ENCODE measurements at regions not wholly inside any gene's neighbourhood (a gene's known extent, or its start where the extent isn't known, plus 50 kb on each side); places are given as distances from the start of the nearest gene placed in this dataset.

GRCh38 chr21:28752131-28752530 lies 240.5 kb downstream of the LTN1 start:
- no peak for DNase-seq
- Histone ChIP-seq H3K27me3 (ENCODE audit: control insufficient read depth in 2 of 2, insufficient read depth in 2 of 2, low read length in 2 of 2) (no peaks in the 10 kb centered on the region), H3K4me1 (ENCODE audit: control insufficient read depth in 2 of 2, insufficient read depth in 2 of 2, low read length in 2 of 2) (no peaks in the 10 kb centered on the region), H3K4me3 (ENCODE audit: low read length) (no peak overlapping the region), H3K27ac (ENCODE audit: low read depth, low read length) (no peak overlapping the region), H3K36me3 (ENCODE audit: control insufficient read depth in 2 of 3, insufficient read depth in 3 of 3, low read length in 3 of 3) (no peaks in the 10 kb centered on the region), H3K9me3 (ENCODE audit: control insufficient read depth in 2 of 3, low read length in 3 of 3) (no peaks in the 10 kb centered on the region)
- intact Hi-C loops (cut with micrococcal nuclease) = no loop called here
- Mint-ChIP-seq H3K9me3 (no peaks in the 10 kb centered on the region), H3K27ac (no peak overlapping the region), H3K4me1 (peaks cover 0 to 2% (median 0%) of the 10 kb centered on the region in 7 donors), H3K4me3 (no peak overlapping the region), H3K27me3 (no peaks in the 10 kb centered on the region), H3K36me3 (peaks cover 0 to 19% (median 8%) of the 10 kb centered on the region in 5 donors)
- CTCF ChIA-PET = interaction anchor here (1.2 kb wide), 1 partner anchor 17 kb away, joined by 7 read pairs; no protein-coding TSS in a partner anchor
- no peak for ATAC-seq
- POLR2A ChIA-PET = no interaction called here

- Histone ChIP-seq H3K9me3 (ENCODE audit: control insufficient read depth in 2 of 3, low read length in 3 of 3) (no peaks in the 10 kb centered on the region), H3K27me3 (ENCODE audit: control insufficient read depth in 2 of 2, insufficient read depth in 2 of 2, low read length in 2 of 2) (no peaks in the 10 kb centered on the region), H3K4me3 (ENCODE audit: low read length) (no peak overlapping the region), H3K4me1 (ENCODE audit: control insufficient read depth in 2 of 2, insufficient read depth in 2 of 2, low read length in 2 of 2) (no peaks in the 10 kb centered on the region), H3K27ac (ENCODE audit: low read depth, low read length) (no peak overlapping the region), H3K36me3 (ENCODE audit: control insufficient read depth in 2 of 3, insufficient read depth in 3 of 3, low read length in 3 of 3) (no peaks in the 10 kb centered on the region)
- no peak overlapping the region for H3K27ac Mint-ChIP-seq
- ATAC-seq (no peak), DNase-seq (no peak)
- H3K4me3 Mint-ChIP-seq = no peak overlapping the region
- POLR2A ChIA-PET = no interaction called here
- CTCF ChIA-PET = interaction anchor here (1.2 kb wide), 1 partner anchor 18 kb away, joined by 7 read pairs; no protein-coding TSS in a partner anchor
- H3K4me1 Mint-ChIP-seq = peaks cover 0 to 2% (median 0%) of the 10 kb centered on the region in 7 donors
- H3K9me3 Mint-ChIP-seq = no peaks in the 10 kb centered on the region
- no peaks in the 10 kb centered on the region for H3K27me3 Mint-ChIP-seq
- H3K36me3 Mint-ChIP-seq = peaks cover 0 to 19% (median 8%) of the 10 kb centered on the region in 5 donors
- intact Hi-C loops (cut with micrococcal nuclease) = no loop called here
Measured at GRCh38 chr21:28751176-28751575, 241.5 kb downstream of the LTN1 start.

GRCh38 chr21:28750565-28750964 lies 242.1 kb downstream of the LTN1 start:
- no peak overlapping the region for H3K4me3 ChIP-seq (ENCODE audit: low read length)
- Mint-ChIP-seq H3K4me1 (no peaks in the 10 kb centered on the region), H3K27ac (no peak overlapping the region), H3K9me3 (no peaks in the 10 kb centered on the region), H3K36me3 (peaks cover 0 to 17% (median 8%) of the 10 kb centered on the region in 5 donors), H3K4me3 (no peak overlapping the region), H3K27me3 (no peaks in the 10 kb centered on the region)
- no peaks in the 10 kb centered on the region for H3K27me3 ChIP-seq (ENCODE audit: control insufficient read depth in 2 of 2, insufficient read depth in 2 of 2, low read length in 2 of 2)
- no peak overlapping the region for H3K27ac ChIP-seq (ENCODE audit: low read depth, low read length)
- H3K4me1 ChIP-seq (ENCODE audit: control insufficient read depth in 2 of 2, insufficient read depth in 2 of 2, low read length in 2 of 2) = peaks cover 0 to under 1% of the 10 kb centered on the region in 2 donors
- DNase-seq = no peak
- CTCF ChIA-PET = no interaction called here
- intact Hi-C loops (cut with micrococcal nuclease) = no loop called here
- ATAC-seq = no peak
- no peaks in the 10 kb centered on the region for H3K9me3 ChIP-seq (ENCODE audit: control insufficient read depth in 2 of 3, low read length in 3 of 3)
- no peaks in the 10 kb centered on the region for H3K36me3 ChIP-seq (ENCODE audit: control insufficient read depth in 2 of 3, insufficient read depth in 3 of 3, low read length in 3 of 3)
- POLR2A ChIA-PET = no interaction called here

- intact Hi-C loops (cut with micrococcal nuclease) = no loop called here
- no peak for ATAC-seq
Measured at GRCh38 chr21:28749536-28749935, 243.1 kb downstream of the LTN1 start.

GRCh38 chr21:28747464-28747863 lies 245.2 kb downstream of the LTN1 start:
- H3K9me3 ChIP-seq (ENCODE audit: control insufficient read depth in 2 of 3, low read length in 3 of 3) = no peaks in the 10 kb centered on the region
- intact Hi-C loops (cut with micrococcal nuclease) = no loop called here
- CTCF ChIA-PET = interaction anchor here (2.8 kb wide), 1 partner anchor 8 kb away, joined by 16 read pairs; no protein-coding TSS in a partner anchor

More at GRCh38 chr21:28749536-28749935, 243.1 kb downstream of the LTN1 start:
- Mint-ChIP-seq H3K4me3 (no peak overlapping the region), H3K27me3 (no peaks in the 10 kb centered on the region), H3K4me1 (no peaks in the 10 kb centered on the region), H3K9me3 (no peaks in the 10 kb centered on the region), H3K36me3 (peaks cover 0 to 17% (median 8%) of the 10 kb centered on the region in 5 donors), H3K27ac (no peak overlapping the region)
- ChIA-PET CTCF (interaction anchor here (1.4 kb wide), 1 partner anchor 235 kb away, joined by 4 read pairs; no protein-coding TSS in a partner anchor), POLR2A (no interaction called here)
- Histone ChIP-seq H3K9me3 (ENCODE audit: control insufficient read depth in 2 of 3, low read length in 3 of 3) (no peaks in the 10 kb centered on the region), H3K4me1 (ENCODE audit: control insufficient read depth in 2 of 2, insufficient read depth in 2 of 2, low read length in 2 of 2) (peaks cover 0 to 3% of the 10 kb centered on the region in 2 donors), H3K27ac (ENCODE audit: low read depth, low read length) (no peak overlapping the region), H3K36me3 (ENCODE audit: control insufficient read depth in 2 of 3, insufficient read depth in 3 of 3, low read length in 3 of 3) (no peaks in the 10 kb centered on the region), H3K4me3 (ENCODE audit: low read length) (no peak overlapping the region), H3K27me3 (ENCODE audit: control insufficient read depth in 2 of 2, insufficient read depth in 2 of 2, low read length in 2 of 2) (no peaks in the 10 kb centered on the region)
- no peak for DNase-seq

GRCh38 chr21:28746166-28746565 lies 246.5 kb downstream of the LTN1 start:
- DNase-seq (no peak), ATAC-seq (no peak)
- H3K4me1 Mint-ChIP-seq = no peaks in the 10 kb centered on the region
- H3K27ac ChIP-seq (ENCODE audit: low read depth, low read length) = no peak overlapping the region
- H3K9me3 ChIP-seq (ENCODE audit: control insufficient read depth in 2 of 3, low read length in 3 of 3) = no peaks in the 10 kb centered on the region
- no peak overlapping the region for H3K4me3 ChIP-seq (ENCODE audit: low read length)
- no peak overlapping the region for H3K27ac Mint-ChIP-seq
- ChIA-PET CTCF (interaction anchor here (0.5 to 3.7 kb wide), 29 partner anchors 8 to 1910 kb away, joined by 3 to 48 read pairs (median 5); no protein-coding TSS in a partner anchor), POLR2A (interaction anchor here (1.3 kb wide), 1 partner anchor 229 kb away, joined by 3 read pairs; no protein-coding TSS in a partner anchor)
- intact Hi-C loops (cut with micrococcal nuclease) = no loop called here
- H3K27me3 ChIP-seq (ENCODE audit: control insufficient read depth in 2 of 2, insufficient read depth in 2 of 2, low read length in 2 of 2) = no peaks in the 10 kb centered on the region
- peaks cover 0 to 5% (median 0%) of the 10 kb centered on the region in 5 donors for H3K27me3 Mint-ChIP-seq
- H3K4me1 ChIP-seq (ENCODE audit: control insufficient read depth in 2 of 2, insufficient read depth in 2 of 2, low read length in 2 of 2) = peaks cover 0 to 3% of the 10 kb centered on the region in 2 donors
- no peaks in the 10 kb centered on the region for H3K9me3 Mint-ChIP-seq
- peaks cover 0 to 10% (median 4%) of the 10 kb centered on the region in 5 donors for H3K36me3 Mint-ChIP-seq
- H3K4me3 Mint-ChIP-seq = no peak overlapping the region
- H3K36me3 ChIP-seq (ENCODE audit: control insufficient read depth in 2 of 3, insufficient read depth in 3 of 3, low read length in 3 of 3) = no peaks in the 10 kb centered on the region

More at GRCh38 chr21:28747464-28747863, 245.2 kb downstream of the LTN1 start:
- Mint-ChIP-seq H3K4me1 (no peaks in the 10 kb centered on the region), H3K9me3 (no peaks in the 10 kb centered on the region), H3K36me3 (peaks cover 0 to 18% (median 4%) of the 10 kb centered on the region in 5 donors), H3K27ac (no peak overlapping the region), H3K27me3 (peaks cover 0 to 5% (median 0%) of the 10 kb centered on the region in 5 donors), H3K4me3 (no peak overlapping the region)
- H3K27me3 ChIP-seq (ENCODE audit: control insufficient read depth in 2 of 2, insufficient read depth in 2 of 2, low read length in 2 of 2) = no peaks in the 10 kb centered on the region
- DNase-seq (no peak), ATAC-seq (no peak)
- H3K36me3 ChIP-seq (ENCODE audit: control insufficient read depth in 2 of 3, insufficient read depth in 3 of 3, low read length in 3 of 3) = no peaks in the 10 kb centered on the region
- no peak overlapping the region for H3K27ac ChIP-seq (ENCODE audit: low read depth, low read length)
- H3K4me3 ChIP-seq (ENCODE audit: low read length) = no peak overlapping the region
- H3K4me1 ChIP-seq (ENCODE audit: control insufficient read depth in 2 of 2, insufficient read depth in 2 of 2, low read length in 2 of 2) = peaks cover 0 to 3% of the 10 kb centered on the region in 2 donors
- POLR2A ChIA-PET = no interaction called here
